Adipose tissue (tissue), 3 donors: ENCODE measurements at regions not wholly inside any gene's neighbourhood (a gene's known extent, or its start where the extent isn't known, plus 50 kb on each side); places are given as distances from the start of the nearest gene placed in this dataset.

Experiments used
- H3K27ac ChIP-seq: one replicate; pipeline ENCODE4 v1.5.1; 2013; ENCODE audit warnings: low read depth, low read length
- WGBS, 3 donors: extraction: QIAGEN DNeasy Blood & Tissue Kit; methylation state at CpG; one replicate each; pipeline ENCODE4 v1.1.7; 2013; 5-methylcytosine and 5-hydroxymethylcytosine counted together
- donor health status: healthy with polysubstance abuse.
- donor health status: Bipolar disorder and iron deficiency.
- donor health status: healthy.

DNA sequence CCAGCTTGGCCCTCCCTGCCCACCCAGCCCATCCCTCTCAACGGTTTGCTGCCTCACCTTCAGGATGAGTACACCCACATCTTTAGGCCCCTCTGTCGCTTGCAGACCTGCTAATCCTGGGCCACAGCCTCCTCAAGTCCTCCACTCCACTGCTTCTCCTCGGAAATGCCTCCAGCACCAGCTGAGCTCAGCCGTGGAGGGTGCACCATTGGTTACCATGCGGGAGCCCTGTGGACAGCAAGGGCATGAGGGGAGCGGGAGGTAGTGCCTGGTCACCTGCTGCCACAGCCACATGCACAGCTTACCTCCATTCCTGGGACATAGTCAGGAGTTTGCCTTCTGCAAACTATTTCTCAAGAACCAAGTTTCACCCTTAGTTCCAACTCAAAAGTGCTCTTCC, 286.3 kb upstream of the ZMIZ1 start:
- 89 to 95% (median 92%) methylated on average over 6 of the region's 6 CpGs for WGBS, 3 donors

DNA sequence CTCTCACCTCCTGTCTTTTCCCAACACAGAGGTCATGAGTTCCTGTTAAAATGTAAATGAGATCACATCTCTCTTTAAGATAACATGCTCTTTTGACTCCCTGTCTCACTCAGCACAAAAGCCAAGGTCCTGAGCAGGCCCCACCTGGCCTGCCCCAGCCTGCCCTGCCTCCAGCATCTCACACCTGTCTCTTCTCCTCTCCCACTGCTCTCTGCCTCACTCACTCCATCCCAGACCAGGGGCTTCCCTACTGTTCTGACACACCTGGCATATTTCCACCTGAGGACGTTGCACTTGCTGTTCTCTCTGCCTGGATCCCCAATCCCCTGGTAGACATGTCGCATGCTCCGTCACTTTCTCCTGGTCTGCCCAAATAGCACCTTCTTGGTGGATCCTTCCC, 285.0 kb upstream of the ZMIZ1 start:
- no peak overlapping the region for H3K27ac ChIP-seq
- WGBS, 3 donors, result 96 to 98% (median 96%) methylated on average over 3 of the region's 3 CpGs

More for the DNA sequence above, 286.3 kb upstream of the ZMIZ1 start:
- H3K27ac ChIP-seq, result no peak overlapping the region

- 35 to 68% (median 45%) methylated on average over 3 of the region's 3 CpGs for WGBS, 3 donors
- no peak overlapping the region for H3K27ac ChIP-seq
Observed at GRCh38 chr10:78784546-78784945, 284.2 kb upstream of the ZMIZ1 start.

GRCh38 chr10:78785066-78785465, 283.7 kb upstream of the ZMIZ1 start:
- H3K27ac ChIP-seq, result no peak overlapping the region
- WGBS, 3 donors, result 69 to 82% (median 76%) methylated on average over 4 of the region's 4 CpGs

- 77 to 95% (median 87%) methylated on average over 6 of the region's 6 CpGs for WGBS, 3 donors
- no peak overlapping the region for H3K27ac ChIP-seq
Observed at GRCh38 chr10:78785991-78786390, 282.8 kb upstream of the ZMIZ1 start.

GRCh38 chr10:78787125-78787524, 281.6 kb upstream of the ZMIZ1 start:
- no peak overlapping the region for H3K27ac ChIP-seq
- WGBS, 3 donors, result 25 to 36% (median 33%) methylated on average over 2 of the region's 2 CpGs

- 79 to 84% (median 80%) methylated on average over 7 of the region's 7 CpGs for WGBS, 3 donors
- H3K27ac ChIP-seq, result no peak overlapping the region
Observed at GRCh38 chr10:78794736-78795455, 273.9 kb upstream of the ZMIZ1 start.

DNA sequence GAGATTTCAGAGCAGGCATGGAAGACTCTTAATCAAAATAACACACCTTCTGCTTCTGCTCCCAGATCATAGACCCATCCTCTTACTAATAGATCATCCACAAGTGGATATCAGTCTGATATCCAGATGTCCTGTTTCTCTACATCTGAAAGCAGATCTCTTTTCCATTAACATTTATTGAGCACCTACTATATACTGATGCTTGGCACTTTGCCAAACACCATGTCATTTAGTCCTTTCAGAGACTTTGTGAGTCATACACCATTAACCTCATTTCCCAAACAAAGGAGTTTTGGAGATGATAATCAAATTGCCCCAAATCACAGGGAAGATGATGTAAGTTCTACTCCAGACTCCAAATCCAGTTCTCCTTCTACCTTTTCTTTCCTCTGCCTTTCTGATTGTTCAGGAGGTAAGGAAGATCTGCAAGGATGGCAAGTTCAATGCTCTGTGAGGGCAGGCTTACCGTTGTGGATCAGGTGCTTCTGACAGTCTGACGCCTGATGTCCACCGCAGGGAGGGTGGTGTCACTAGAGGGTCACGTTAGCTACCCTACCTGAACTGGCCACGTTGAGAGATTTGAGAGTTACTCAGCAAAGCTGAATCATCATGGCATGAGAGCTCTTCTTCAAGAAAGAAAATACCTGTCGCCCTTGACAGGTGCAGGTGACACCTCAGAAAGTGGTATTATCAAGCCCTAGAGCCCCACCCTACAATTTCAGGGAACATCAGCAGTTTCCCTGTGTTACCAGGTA, 269.6 kb upstream of the ZMIZ1 start:
- WGBS, 3 donors, result 82 to 93% (median 90%) methylated on average over 6 of the region's 6 CpGs
- H3K27ac ChIP-seq, result no peak overlapping the region

DNA sequence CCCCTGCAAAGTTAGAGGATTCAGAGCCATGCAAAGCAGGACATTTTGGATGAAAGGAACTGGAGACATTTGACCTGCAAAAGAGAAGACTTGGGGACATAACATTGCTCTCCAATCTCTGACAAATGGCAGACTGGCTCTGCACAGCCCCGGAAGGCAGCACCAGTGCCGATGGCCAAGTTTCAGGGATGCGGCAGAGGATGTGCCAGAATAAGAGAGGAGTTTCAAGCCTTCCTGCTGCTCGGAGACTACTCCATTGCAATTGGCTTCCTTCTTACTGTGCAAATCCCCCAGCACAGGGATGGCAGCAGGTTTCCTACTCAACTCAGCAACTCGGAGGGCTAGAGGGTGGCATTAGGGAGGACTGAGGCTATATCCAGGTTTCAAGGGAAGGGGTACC, 268.8 kb upstream of the ZMIZ1 start:
- WGBS, 3 donors, result 83 to 92% (median 86%) methylated on average over 5 of the region's 5 CpGs
- H3K27ac ChIP-seq, result no peak overlapping the region

- H3K27ac ChIP-seq, result no peak overlapping the region
- WGBS, 3 donors, result 90 to 95% (median 93%) methylated on average over 10 of the region's 10 CpGs
Observed at GRCh38 chr10:78800535-78801320, 268.0 kb upstream of the ZMIZ1 start.

DNA sequence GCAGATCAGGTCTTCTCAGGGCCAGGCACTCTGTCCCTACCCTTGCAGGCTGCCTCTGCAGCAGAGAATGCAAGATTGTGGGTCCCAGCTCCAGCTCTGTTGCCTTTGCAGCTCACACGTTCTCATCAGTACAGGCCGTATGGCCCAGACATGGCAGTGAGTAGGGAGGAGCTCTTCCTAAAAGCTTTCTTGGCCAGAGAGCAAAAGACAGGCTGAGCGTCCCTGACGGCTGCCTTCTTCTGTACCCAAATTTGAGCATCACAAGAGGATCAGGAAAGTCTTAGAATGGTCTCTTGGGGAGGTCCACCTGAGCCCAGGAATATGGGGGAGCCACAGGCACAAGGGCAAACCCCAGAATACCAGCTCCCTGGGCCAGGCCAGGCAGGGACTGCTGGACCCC, 266.3 kb upstream of the ZMIZ1 start:
- WGBS, 3 donors, result 53 to 72% (median 54%) methylated on average over 4 of the region's 4 CpGs
- no peak overlapping the region for H3K27ac ChIP-seq

- H3K27ac ChIP-seq, result no peak overlapping the region
- 38 to 71% (median 49%) methylated on average over 11 of the region's 11 CpGs for WGBS, 3 donors
Observed at GRCh38 chr10:78802866-78803265, 265.9 kb upstream of the ZMIZ1 start.

GRCh38 chr10:78803710-78804109, 265.1 kb upstream of the ZMIZ1 start:
- H3K27ac ChIP-seq, result no peak overlapping the region
- WGBS, 3 donors, result 84 to 97% (median 96%) methylated on average over 8 of the region's 8 CpGs

GRCh38 chr10:78804411-78805032, 264.2 kb upstream of the ZMIZ1 start:
- H3K27ac ChIP-seq, result no peak overlapping the region
- 64 to 84% (median 66%) methylated on average over 7 of the region's 7 CpGs for WGBS, 3 donors

- no peak overlapping the region for H3K27ac ChIP-seq
- WGBS, 3 donors, result 48 to 60% (median 54%) methylated on average over 6 of the region's 6 CpGs
Observed at GRCh38 chr10:78805176-78805575, 263.6 kb upstream of the ZMIZ1 start.

- no peak overlapping the region for H3K27ac ChIP-seq
- whole genome bisulfite sequencing, 3 donors, result 73 to 87% (median 74%) methylated on average over 2 of the region's 2 CpGs
Observed at GRCh38 chr10:78806681-78807221, 262.0 kb upstream of the ZMIZ1 start.

DNA sequence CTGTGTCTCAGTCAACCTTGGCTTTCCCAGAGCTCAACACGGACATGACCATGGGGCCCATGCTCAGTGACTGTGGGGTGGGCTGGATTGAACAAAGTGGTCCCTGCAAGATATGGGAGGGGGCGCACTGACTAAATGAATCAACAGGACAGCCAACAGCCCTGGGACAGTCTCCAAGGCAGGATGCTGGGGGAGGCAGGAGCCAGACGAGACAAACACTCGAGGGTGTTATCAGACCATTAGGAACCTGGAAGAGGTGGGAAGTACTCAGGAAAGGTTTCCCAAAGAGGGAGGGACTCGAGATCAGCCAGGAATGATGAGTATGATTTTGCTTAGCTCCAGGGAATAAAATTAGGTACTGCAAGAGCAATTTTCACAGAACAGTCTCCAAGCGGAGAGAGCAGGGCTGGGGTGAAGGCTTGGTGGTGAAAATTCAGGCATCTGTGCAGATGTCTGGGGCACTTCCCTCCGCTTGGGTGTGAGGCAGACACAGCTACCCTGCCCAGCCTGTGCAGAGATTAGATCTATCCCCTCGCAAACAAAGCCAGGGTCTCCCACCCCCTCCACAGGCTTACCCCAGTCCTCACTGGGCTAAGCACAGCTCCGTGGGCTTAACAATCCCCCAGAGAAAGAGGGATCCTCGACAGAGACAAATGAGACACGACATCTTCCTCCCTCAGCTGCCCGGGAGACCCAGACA, 261.1 kb upstream of the ZMIZ1 start:
- no peak overlapping the region for H3K27ac ChIP-seq
- WGBS, 3 donors, result 79 to 89% (median 85%) methylated on average over 12 of the region's 12 CpGs

- no peak overlapping the region for H3K27ac ChIP-seq
- WGBS, 3 donors, result 82 to 85% (median 85%) methylated on average over 8 of the region's 8 CpGs
Observed at GRCh38 chr10:78808286-78808685, 260.5 kb upstream of the ZMIZ1 start.
